Psoas muscle (tissue), 7 donors: ENCODE measurements at regions not wholly inside any gene's neighbourhood (a gene's known extent, or its start where the extent isn't known, plus 50 kb on each side); places are given as distances from the start of the nearest gene placed in this dataset.

Source experiments
- ATAC-seq, 4 donors: fragments of 200-7000 bp; cut with Tn5 transposase; one replicate each; pipeline ENCODE4 v1.9.1; 2020; ENCODE audit warnings: moderate library complexity in 3 of 4, mild to moderate bottlenecking in 2 of 4
- DNase-seq, 2 donors: peaks; one replicate each; pipeline ENCODE4 v3.0.0-alpha.2; 2020
- H3K27ac ChIP-seq: fragments of 200-600 bp; one replicate; pipeline ENCODE4 v1.8.0; 2022
- H3K27me3 ChIP-seq, 3 donors: fragments of 200-600 bp in 1 of 3; one replicate each; pipeline versions ENCODE4 v1.6.1 to v1.8.0; 2013 to 2022; ENCODE audit warnings: low read length in 2 of 3, mild to moderate bottlenecking in 2 of 3, moderate library complexity in 1 of 3; ENCODE audit not compliant: insufficient read depth in 3 of 3
- H3K36me3 ChIP-seq, 2 donors: fragments of 200-600 bp in 1 of 2; one replicate each; pipeline versions ENCODE4 v1.6.1 to v1.8.0; 2013 to 2022; ENCODE audit warnings: low read depth in 1 of 2, mild to moderate bottlenecking in 1 of 2, moderate library complexity in 1 of 2; ENCODE audit not compliant: insufficient read depth in 1 of 2
- H3K4me1 ChIP-seq: fragments of 200-600 bp; one replicate; pipeline ENCODE4 v1.8.0; 2022
- H3K4me3 ChIP-seq: fragments of 200-600 bp; one replicate; pipeline ENCODE4 v1.8.0; 2022; ENCODE audit warnings: mild to moderate bottlenecking
- H3K9me3 ChIP-seq: fragments of 200-600 bp; one replicate; pipeline ENCODE4 v1.8.0; 2022
- WGBS, 3 donors: extraction: QIAGEN DNeasy Blood & Tissue Kit; methylation state at CpG; one replicate each; pipeline versions ENCODE4 v1.1.6 to v1.1.7; 2013; 5-methylcytosine and 5-hydroxymethylcytosine counted together
- intact Hi-C, 2 donors: fragments of 100-400 bp; cut with DNase I; formaldehyde crosslinking; loops; one replicate each; pipeline versions ENCODE4 v1.11.0 to v1.14.2; 2022
- TF ChIP-seq, protein P1 (sequence below): fragments of 200-600 bp; IDR thresholded peaks from one replicate; pipeline ENCODE4 v1.8.0; 2022; ENCODE audit warnings: antibody characterized with exemption
- donor health status: healthy with polysubstance abuse.
- donor health status: DM: no; HTN: no; CAD: no; lungs with moderate emphysema.
- donor health status: Bipolar disorder and iron deficiency.
- donor health status: healthy.
- donor health status: DM: yes; HTN: yes; CAD: no.
- donor health status: DM: no; HTN: no; CAD: no.
- donor health status: DM: yes; HTN: yes; CAD: no.

GRCh38 chr4:158459085-158459820 lies 62.4 kb upstream of the RXFP1 start:
- Histone ChIP-seq H3K9me3 (no peaks in the 10 kb centered on the region), H3K27ac (no peak overlapping the region), H3K36me3 (no peaks in the 10 kb centered on the region), H3K4me3 (no peak overlapping the region), H3K4me1 (no peaks in the 10 kb centered on the region), H3K27me3 (no peaks in the 10 kb centered on the region)
- TF ChIP-seq, protein P1, sequence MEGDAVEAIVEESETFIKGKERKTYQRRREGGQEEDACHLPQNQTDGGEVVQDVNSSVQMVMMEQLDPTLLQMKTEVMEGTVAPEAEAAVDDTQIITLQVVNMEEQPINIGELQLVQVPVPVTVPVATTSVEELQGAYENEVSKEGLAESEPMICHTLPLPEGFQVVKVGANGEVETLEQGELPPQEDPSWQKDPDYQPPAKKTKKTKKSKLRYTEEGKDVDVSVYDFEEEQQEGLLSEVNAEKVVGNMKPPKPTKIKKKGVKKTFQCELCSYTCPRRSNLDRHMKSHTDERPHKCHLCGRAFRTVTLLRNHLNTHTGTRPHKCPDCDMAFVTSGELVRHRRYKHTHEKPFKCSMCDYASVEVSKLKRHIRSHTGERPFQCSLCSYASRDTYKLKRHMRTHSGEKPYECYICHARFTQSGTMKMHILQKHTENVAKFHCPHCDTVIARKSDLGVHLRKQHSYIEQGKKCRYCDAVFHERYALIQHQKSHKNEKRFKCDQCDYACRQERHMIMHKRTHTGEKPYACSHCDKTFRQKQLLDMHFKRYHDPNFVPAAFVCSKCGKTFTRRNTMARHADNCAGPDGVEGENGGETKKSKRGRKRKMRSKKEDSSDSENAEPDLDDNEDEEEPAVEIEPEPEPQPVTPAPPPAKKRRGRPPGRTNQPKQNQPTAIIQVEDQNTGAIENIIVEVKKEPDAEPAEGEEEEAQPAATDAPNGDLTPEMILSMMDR = no peak
- intact Hi-C loops = no loop called here
- ATAC-seq = no peak
- DNase-seq = no peak

- no peak for ATAC-seq
- Histone ChIP-seq H3K4me3 (no peak overlapping the region), H3K27ac (no peak overlapping the region), H3K9me3 (no peaks in the 10 kb centered on the region), H3K36me3 (no peaks in the 10 kb centered on the region), H3K4me1 (no peaks in the 10 kb centered on the region), H3K27me3 (no peaks in the 10 kb centered on the region)
- DNase-seq = no peak
- TF ChIP-seq, protein P1 = no peak
- WGBS, 3 donors = 64 to 81% (median 69%) methylated on average over 2 of the region's 2 CpGs
- intact Hi-C loops = no loop called here
Observed at GRCh38 chr4:158461336-158461735, 60.3 kb upstream of the RXFP1 start.

GRCh38 chr4:158462611-158463010 lies 59.1 kb upstream of the RXFP1 start:
- H3K4me3 ChIP-seq = no peak overlapping the region
- no peak overlapping the region for H3K27ac ChIP-seq
- no peaks in the 10 kb centered on the region for H3K27me3 ChIP-seq
- no peak for ATAC-seq
- H3K36me3 ChIP-seq = no peaks in the 10 kb centered on the region
- DNase-seq = no peak
- TF ChIP-seq, protein P1 = no peak
- no peaks in the 10 kb centered on the region for H3K4me1 ChIP-seq
- no peaks in the 10 kb centered on the region for H3K9me3 ChIP-seq
- intact Hi-C loops = no loop called here
